Testis (tissue), 2 donors: ENCODE measurements at regions not wholly inside any gene's neighbourhood (a gene's known extent, or its start where the extent isn't known, plus 50 kb on each side); places are given as distances from the start of the nearest gene placed in this dataset.

Experiments
- DNase-seq: peaks from one replicate; pipeline ENCODE4 v3.0.0-alpha.2; 2019
- H3K27ac ChIP-seq, 2 donors: fragments of 200-600 bp; sonication (generic); one replicate each; pipeline ENCODE4 v1.5.1; 2019
- H3K27me3 ChIP-seq: fragments of 200-600 bp; sonication (generic); one replicate; pipeline ENCODE4 v1.5.1; 2019
- H3K36me3 ChIP-seq: fragments of 200-600 bp; sonication (generic); one replicate; pipeline ENCODE4 v1.5.1; 2017; ENCODE audit warnings: low read depth; ENCODE audit errors: missing control alignments
- H3K4me1 ChIP-seq: fragments of 200-600 bp; sonication (generic); one replicate; pipeline ENCODE4 v1.5.1; 2019
- H3K4me3 ChIP-seq, 2 donors: fragments of 200-600 bp; sonication (generic); one replicate each; pipeline ENCODE4 v1.5.1; 2017 to 2019
- H3K9me3 ChIP-seq: fragments of 200-600 bp; sonication (generic); one replicate; pipeline ENCODE4 v1.5.1; 2017
- POLR2A ChIP-seq: fragments of 450-650 bp; IDR thresholded peaks from one replicate; pipeline ENCODE4 v1.6.1; 2017; ENCODE audit warnings: antibody characterized with exemption, mild to moderate bottlenecking, moderate library complexity
- WGBS, 2 donors: methylation state at CpG; one replicate each; pipeline ENCODE4 v1.1.5; 2018; 5-methylcytosine and 5-hydroxymethylcytosine counted together
- intact Hi-C: fragments of 100-400 bp; cut with DNase I; formaldehyde crosslinking; loops from one replicate; pipeline ENCODE4 v1.15.1; 2023; ENCODE audit warnings: low total_unique reads
- TF ChIP-seq, protein P1 (sequence below), 3 experiments: fragments of 450-650 bp in 2 of 3; fragments of 200-600 bp in 1 of 3; sonication (generic) in 1 of 3; IDR thresholded peaks; one replicate each; pipeline ENCODE4 v1.5.1; 2016 to 2019; ENCODE audit warnings: antibody characterized with exemption in 3 of 3, mild to moderate bottlenecking in 2 of 3, moderate library complexity in 1 of 3

GRCh38 chr5:2453781-2454180 lies 297.7 kb downstream of the IRX2 start:
- Histone ChIP-seq H3K27me3 (no peaks in the 10 kb centered on the region), H3K36me3 (no peaks in the 10 kb centered on the region), H3K27ac (no peak overlapping the region), H3K9me3 (no peaks in the 10 kb centered on the region), H3K4me3 (no peak overlapping the region), H3K4me1 (no peaks in the 10 kb centered on the region)
- DNase-seq, result no peak
- 75 to 77% methylated on average over 3 of the region's 3 CpGs for WGBS, 2 donors
- TF ChIP-seq, protein P1, sequence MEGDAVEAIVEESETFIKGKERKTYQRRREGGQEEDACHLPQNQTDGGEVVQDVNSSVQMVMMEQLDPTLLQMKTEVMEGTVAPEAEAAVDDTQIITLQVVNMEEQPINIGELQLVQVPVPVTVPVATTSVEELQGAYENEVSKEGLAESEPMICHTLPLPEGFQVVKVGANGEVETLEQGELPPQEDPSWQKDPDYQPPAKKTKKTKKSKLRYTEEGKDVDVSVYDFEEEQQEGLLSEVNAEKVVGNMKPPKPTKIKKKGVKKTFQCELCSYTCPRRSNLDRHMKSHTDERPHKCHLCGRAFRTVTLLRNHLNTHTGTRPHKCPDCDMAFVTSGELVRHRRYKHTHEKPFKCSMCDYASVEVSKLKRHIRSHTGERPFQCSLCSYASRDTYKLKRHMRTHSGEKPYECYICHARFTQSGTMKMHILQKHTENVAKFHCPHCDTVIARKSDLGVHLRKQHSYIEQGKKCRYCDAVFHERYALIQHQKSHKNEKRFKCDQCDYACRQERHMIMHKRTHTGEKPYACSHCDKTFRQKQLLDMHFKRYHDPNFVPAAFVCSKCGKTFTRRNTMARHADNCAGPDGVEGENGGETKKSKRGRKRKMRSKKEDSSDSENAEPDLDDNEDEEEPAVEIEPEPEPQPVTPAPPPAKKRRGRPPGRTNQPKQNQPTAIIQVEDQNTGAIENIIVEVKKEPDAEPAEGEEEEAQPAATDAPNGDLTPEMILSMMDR (IDR thresholded peaks at IDR 0.05), result no peak
- no peak for TF ChIP-seq POLR2A
- intact Hi-C loops, result no loop called here

DNA sequence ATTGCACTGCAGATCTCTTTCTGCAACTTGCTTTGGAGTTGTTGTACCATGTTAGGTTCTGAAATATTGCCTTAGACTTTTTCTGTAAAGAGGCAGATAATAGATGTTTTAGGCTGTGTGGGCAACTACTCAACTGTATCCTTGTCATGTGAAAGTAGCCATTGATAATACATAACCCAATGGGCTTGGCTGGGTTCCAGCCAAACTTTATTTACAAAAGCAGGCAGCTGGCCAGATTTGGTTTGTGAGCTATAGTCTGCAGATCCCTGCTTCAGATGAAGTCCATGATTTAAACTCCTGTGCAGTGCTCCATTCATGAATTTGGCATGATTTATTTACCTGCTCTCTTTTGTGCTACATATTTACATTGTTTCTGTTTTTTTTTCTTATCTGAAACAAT lies 300.4 kb downstream of the IRX2 start:
- Histone ChIP-seq H3K27me3 (no peaks in the 10 kb centered on the region), H3K4me1 (no peaks in the 10 kb centered on the region), H3K9me3 (no peaks in the 10 kb centered on the region), H3K27ac (no peak overlapping the region), H3K36me3 (no peaks in the 10 kb centered on the region), H3K4me3 (no peak overlapping the region)
- DNase-seq, result no peak
- TF ChIP-seq, protein P1 (IDR thresholded peaks at IDR 0.05), result no peak
- TF ChIP-seq POLR2A, result no peak
- intact Hi-C loops, result no loop called here

DNA sequence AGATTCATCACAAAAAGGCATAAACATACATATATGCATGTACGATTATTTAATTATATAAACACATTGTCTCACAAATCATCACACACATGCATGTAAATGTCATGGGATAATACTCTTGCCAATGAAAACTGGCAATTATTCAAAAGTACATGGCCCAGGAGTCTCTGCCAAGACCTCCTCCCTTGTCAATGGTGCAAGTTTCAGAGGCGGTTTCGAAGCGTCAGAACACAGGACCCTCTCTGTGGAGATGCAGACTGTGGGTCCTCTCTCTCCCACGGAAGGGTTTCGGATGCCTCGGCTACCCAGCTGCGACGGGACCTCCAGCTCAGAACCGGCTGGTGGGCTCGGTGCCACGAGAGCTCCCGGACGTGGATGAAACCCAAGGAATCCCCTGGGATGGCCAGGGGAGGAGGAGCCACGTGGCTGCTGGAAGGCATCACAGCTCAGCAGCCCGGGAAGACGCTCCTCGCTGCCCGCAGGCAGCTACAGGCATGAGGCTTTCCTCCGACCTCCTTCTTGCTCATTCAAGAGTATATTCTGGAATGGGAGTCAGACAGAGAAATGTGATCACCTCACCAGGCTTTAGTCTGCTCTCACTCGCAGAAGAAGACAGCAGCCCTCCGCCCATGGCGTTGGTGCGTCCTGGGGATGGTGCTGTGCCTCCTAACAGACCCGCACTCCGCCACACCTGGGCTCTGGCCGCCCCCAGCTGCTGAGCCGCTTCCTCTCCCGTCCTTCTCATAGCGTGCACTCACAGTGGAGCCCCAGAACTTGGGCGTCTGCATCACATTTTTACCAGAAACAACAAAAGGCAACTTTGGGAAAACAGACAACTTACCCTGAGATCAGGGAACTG lies 308.8 kb downstream of the IRX2 start:
- 51 to 55% methylated on average over 28 to 31 of the region's 31 CpGs for WGBS, 2 donors
- DNase-seq, result no peak
- intact Hi-C loops, result no loop called here
- TF ChIP-seq, protein P1 (IDR thresholded peaks at IDR 0.05), result no peak
- TF ChIP-seq POLR2A, result no peak
- no peak overlapping the region for H3K27ac ChIP-seq
- no peaks in the 10 kb centered on the region for H3K4me1 ChIP-seq
- H3K27me3 ChIP-seq, result no peaks in the 10 kb centered on the region
- H3K36me3 ChIP-seq, result no peaks in the 10 kb centered on the region
- H3K9me3 ChIP-seq, result no peaks in the 10 kb centered on the region
- peak overlapping the region in 1 of 2 donors; percentile 26 for H3K4me3 ChIP-seq

DNA sequence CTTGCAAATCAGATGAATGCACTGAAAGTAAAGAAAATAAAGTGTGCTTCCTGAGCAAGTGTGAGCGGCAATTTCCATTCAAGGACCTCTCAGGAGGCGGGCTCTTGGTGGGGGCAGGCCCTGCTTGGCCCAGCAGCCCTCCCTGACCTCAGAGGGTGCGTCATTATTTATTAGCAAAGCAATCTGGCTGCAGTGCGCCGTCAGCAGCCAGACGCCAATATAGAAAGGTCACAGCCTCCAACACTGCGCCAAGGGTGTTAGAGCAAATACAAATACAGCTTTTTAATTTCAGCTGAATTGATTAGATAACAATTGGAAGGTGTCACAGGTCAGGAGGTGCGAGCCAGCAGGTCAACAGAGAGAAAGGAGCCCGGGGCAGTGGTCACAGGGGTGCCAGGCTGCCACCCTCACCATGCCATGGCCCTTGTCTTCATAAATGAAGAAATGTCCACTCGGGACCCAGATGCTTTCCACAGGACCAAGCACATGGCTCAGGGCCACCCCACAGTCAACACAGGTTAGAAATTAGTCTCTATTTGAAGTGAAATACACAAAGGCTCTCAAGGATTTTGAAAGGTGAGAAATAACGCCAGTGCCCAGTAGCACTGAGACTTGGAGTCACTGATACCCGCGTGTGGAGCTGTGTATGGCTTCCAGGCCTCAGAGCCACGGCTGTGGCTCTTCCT lies 309.8 kb downstream of the IRX2 start:
- Histone ChIP-seq H3K9me3 (no peaks in the 10 kb centered on the region), H3K4me3 (no peak overlapping the region), H3K4me1 (no peaks in the 10 kb centered on the region), H3K27ac (no peak overlapping the region), H3K27me3 (no peaks in the 10 kb centered on the region), H3K36me3 (no peaks in the 10 kb centered on the region)
- intact Hi-C loops, result no loop called here
- WGBS, 2 donors, result 36 to 67% methylated on average over 10 to 14 of the region's 14 CpGs
- DNase-seq, result no peak
- no peak for TF ChIP-seq POLR2A
- TF ChIP-seq, protein P1 (IDR thresholded peaks at IDR 0.05), result no peak
